Caco-2 (cell line): ENCODE measurements at regions not wholly inside any gene's neighbourhood (a gene's known extent, or its start where the extent isn't known, plus 50 kb on each side); places are given as distances from the start of the nearest gene placed in this dataset.

Experiments
- BruUV-seq: library from RNA; stranded (reverse); fragments of 400-500 nt; replicated peaks from 2 replicates; lab custom pipeline; 2021; lab: Mats Ljungman, UMichigan
- CTCF ChIA-PET: fragments of 300-600 bp; sonication (Branson Sonifier 250); formaldehyde crosslinking; loops from one replicate; lab custom pipeline; 2022; ENCODE audit warnings: antibody characterized with exemption; lab: Charles Lee
- POLR2A ChIA-PET: fragments of 300-600 bp; sonication (Branson Sonifier 250); formaldehyde crosslinking; loops from one replicate; lab custom pipeline; 2022; ENCODE audit warnings: antibody characterized with exemption; lab: Charles Lee
- DNase-seq, 2 experiments: peaks; one replicate each; pipeline versions ENCODE4 v3.0.0 to v3.0.0-alpha.2; 2020 to 2022
- H3K27me3 ChIP-seq: replicated peaks from 2 replicates; pipeline ENCODE4 v1.6.0; 2011; ENCODE audit warnings: low read length; ENCODE audit not compliant: control insufficient read depth, insufficient read depth
- H3K36me3 ChIP-seq: 2 replicates; pipeline ENCODE4 v1.5.1; 2011; ENCODE audit warnings: low read length; ENCODE audit not compliant: control insufficient read depth, insufficient read depth
- H3K4me1 ChIP-seq: fragments of 250-450 bp; sonication (Bioruptor Pico); 2 replicates; pipeline ENCODE4 v1.5.1; 2020; ENCODE audit warnings: mild to moderate bottlenecking
- H3K4me3 ChIP-seq: 2 replicates; pipeline ENCODE4 v1.5.1; 2011; ENCODE audit warnings: low read depth, mild to moderate bottlenecking, control low read depth, low read length
- H3K9me3 ChIP-seq: fragments of 250-450 bp; sonication (Bioruptor Pico); 2 replicates; pipeline ENCODE4 v1.5.1; 2020; ENCODE audit warnings: mild to moderate bottlenecking, moderate library complexity
- H3K27ac Mint-ChIP-seq: one replicate; pipeline ENCODE4 v1.8.0; 2022; ENCODE audit warnings: mixed read lengths; ENCODE audit not compliant: unreplicated experiment
- H3K27me3 Mint-ChIP-seq: one replicate; pipeline ENCODE4 v1.8.0; 2022; ENCODE audit warnings: mixed read lengths; ENCODE audit not compliant: insufficient read depth, unreplicated experiment
- H3K36me3 Mint-ChIP-seq: one replicate; pipeline ENCODE4 v1.8.0; 2022; ENCODE audit warnings: mild to moderate bottlenecking, mixed read lengths; ENCODE audit not compliant: insufficient read depth, unreplicated experiment
- H3K4me1 Mint-ChIP-seq: one replicate; pipeline ENCODE4 v1.8.0; 2022; ENCODE audit warnings: low read depth, mixed read lengths; ENCODE audit not compliant: unreplicated experiment
- H3K4me3 Mint-ChIP-seq: one replicate; pipeline ENCODE4 v1.8.0; 2022; ENCODE audit warnings: mild to moderate bottlenecking, moderate library complexity, mixed read lengths; ENCODE audit not compliant: unreplicated experiment
- H3K9me3 Mint-ChIP-seq: one replicate; pipeline ENCODE4 v1.8.0; 2022; ENCODE audit warnings: mixed read lengths; ENCODE audit not compliant: unreplicated experiment
- intact Hi-C: fragments of 100-400 bp; cut with micrococcal nuclease; formaldehyde crosslinking; loops from one replicate; pipeline ENCODE4 v1.10.0; 2022; ENCODE audit not compliant: unreplicated experiment
- TF ChIP-seq, protein P1 (sequence below), 2 experiments: fragments of 200-600 bp in 1 of 2; IDR thresholded peaks; 1 replicate in 1 of 2; 2 replicates in 1 of 2; pipeline versions ENCODE4 v1.5.1 to v1.8.0; 2011 to 2022; ENCODE audit warnings: antibody characterized with exemption in 1 of 2, control low read depth in 1 of 2, inconsistent platforms in 1 of 2, low read depth in 1 of 2, low read length in 1 of 2, mild to moderate bottlenecking in 1 of 2, moderate library complexity in 1 of 2; ENCODE audit not compliant: insufficient read depth in 1 of 2, severe bottlenecking in 1 of 2, unreplicated experiment in 1 of 2

GRCh38 chr12:127771546-127771945 lies 495.4 kb upstream of the TMEM132C start:
- ChIA-PET CTCF (no interaction called here), POLR2A (no interaction called here)
- TF ChIP-seq, protein P1, sequence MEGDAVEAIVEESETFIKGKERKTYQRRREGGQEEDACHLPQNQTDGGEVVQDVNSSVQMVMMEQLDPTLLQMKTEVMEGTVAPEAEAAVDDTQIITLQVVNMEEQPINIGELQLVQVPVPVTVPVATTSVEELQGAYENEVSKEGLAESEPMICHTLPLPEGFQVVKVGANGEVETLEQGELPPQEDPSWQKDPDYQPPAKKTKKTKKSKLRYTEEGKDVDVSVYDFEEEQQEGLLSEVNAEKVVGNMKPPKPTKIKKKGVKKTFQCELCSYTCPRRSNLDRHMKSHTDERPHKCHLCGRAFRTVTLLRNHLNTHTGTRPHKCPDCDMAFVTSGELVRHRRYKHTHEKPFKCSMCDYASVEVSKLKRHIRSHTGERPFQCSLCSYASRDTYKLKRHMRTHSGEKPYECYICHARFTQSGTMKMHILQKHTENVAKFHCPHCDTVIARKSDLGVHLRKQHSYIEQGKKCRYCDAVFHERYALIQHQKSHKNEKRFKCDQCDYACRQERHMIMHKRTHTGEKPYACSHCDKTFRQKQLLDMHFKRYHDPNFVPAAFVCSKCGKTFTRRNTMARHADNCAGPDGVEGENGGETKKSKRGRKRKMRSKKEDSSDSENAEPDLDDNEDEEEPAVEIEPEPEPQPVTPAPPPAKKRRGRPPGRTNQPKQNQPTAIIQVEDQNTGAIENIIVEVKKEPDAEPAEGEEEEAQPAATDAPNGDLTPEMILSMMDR (IDR thresholded peaks at IDR 0.05; ENCODE audit: insufficient read depth in 1 of 2, low read depth in 1 of 2, low read length in 1 of 2, severe bottlenecking in 1 of 2, unreplicated experiment in 1 of 2), result no peak
- Mint-ChIP-seq H3K27me3 (peaks cover 6% of the 10 kb centered on the region), H3K36me3 (no peaks in the 10 kb centered on the region), H3K4me3 (no peak overlapping the region), H3K27ac (no peak overlapping the region), H3K4me1 (no peaks in the 10 kb centered on the region), H3K9me3 (no peaks in the 10 kb centered on the region)
- no TSS peak for BruUV-seq
- no peak for DNase-seq
- H3K9me3 ChIP-seq, result no peaks in the 10 kb centered on the region
- H3K4me3 ChIP-seq, result no peak overlapping the region
- intact Hi-C loops, result no loop called here
- H3K36me3 ChIP-seq, result no peaks in the 10 kb centered on the region
- H3K27me3 ChIP-seq, result no peaks in the 10 kb centered on the region
- no peaks in the 10 kb centered on the region for H3K4me1 ChIP-seq

DNA sequence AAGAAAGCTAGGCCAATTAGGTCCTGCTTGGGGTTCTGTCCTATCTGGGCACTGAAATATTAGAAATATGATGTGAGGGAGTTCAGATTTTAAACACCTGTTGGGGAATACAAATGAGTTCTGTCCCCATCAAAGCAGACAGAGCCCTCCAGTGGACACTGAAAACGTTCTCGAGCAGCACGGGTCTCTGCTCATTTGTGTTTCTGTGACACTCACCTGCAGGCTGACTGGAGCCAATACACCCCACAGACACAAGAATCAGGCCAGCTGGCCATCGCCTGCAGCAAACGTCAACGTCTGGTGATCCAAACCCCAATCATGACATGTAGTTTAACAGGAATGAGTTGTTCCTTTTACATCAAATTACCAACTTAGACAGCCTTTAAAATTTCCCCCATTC lies 493.4 kb upstream of the TMEM132C start:
- H3K4me1 Mint-ChIP-seq, result no peaks in the 10 kb centered on the region
- intact Hi-C loops, result no loop called here
- DNase-seq, result peak; percentile 15 to 35
- no peak overlapping the region for H3K4me3 Mint-ChIP-seq
- Histone ChIP-seq H3K9me3 (no peaks in the 10 kb centered on the region), H3K4me1 (no peaks in the 10 kb centered on the region), H3K27me3 (no peaks in the 10 kb centered on the region), H3K36me3 (no peaks in the 10 kb centered on the region), H3K4me3 (no peak overlapping the region)
- no peaks in the 10 kb centered on the region for H3K36me3 Mint-ChIP-seq
- no peaks in the 10 kb centered on the region for H3K9me3 Mint-ChIP-seq
- no peak overlapping the region for H3K27ac Mint-ChIP-seq
- H3K27me3 Mint-ChIP-seq, result peaks cover 10% of the 10 kb centered on the region
- CTCF ChIA-PET, result no interaction called here
- POLR2A ChIA-PET, result no interaction called here
- no TSS peak for BruUV-seq
- TF ChIP-seq, protein P1 (IDR thresholded peaks at IDR 0.05; ENCODE audit: insufficient read depth in 1 of 2, low read depth in 1 of 2, low read length in 1 of 2, severe bottlenecking in 1 of 2, unreplicated experiment in 1 of 2), result no peak

GRCh38 chr12:127774828-127775227 lies 492.1 kb upstream of the TMEM132C start:
- no peaks in the 10 kb centered on the region for H3K4me1 ChIP-seq
- TF ChIP-seq, protein P1 (IDR thresholded peaks at IDR 0.05; ENCODE audit: insufficient read depth in 1 of 2, low read depth in 1 of 2, low read length in 1 of 2, severe bottlenecking in 1 of 2, unreplicated experiment in 1 of 2), result no peak
- DNase-seq, result no peak
- Mint-ChIP-seq H3K27ac (no peak overlapping the region), H3K9me3 (no peaks in the 10 kb centered on the region), H3K27me3 (peaks cover 12% of the 10 kb centered on the region), H3K4me3 (no peak overlapping the region), H3K4me1 (no peaks in the 10 kb centered on the region), H3K36me3 (no peaks in the 10 kb centered on the region)
- ChIA-PET CTCF (no interaction called here), POLR2A (no interaction called here)
- intact Hi-C loops, result no loop called here
- H3K36me3 ChIP-seq, result no peaks in the 10 kb centered on the region
- H3K9me3 ChIP-seq, result no peaks in the 10 kb centered on the region
- BruUV-seq, result no TSS peak
- no peak overlapping the region for H3K4me3 ChIP-seq
- H3K27me3 ChIP-seq, result no peaks in the 10 kb centered on the region
